PC-9 (cell line): ENCODE measurements at regions not wholly inside any gene's neighbourhood (a gene's known extent, or its start where the extent isn't known, plus 50 kb on each side); places are given as distances from the start of the nearest gene placed in this dataset.

Source experiments
- BruUV-seq: library from RNA; stranded (reverse); fragments of 400-500 nt; replicated peaks from 2 replicates; lab custom pipeline; 2021; lab: Mats Ljungman, UMichigan
- CTCF ChIA-PET: fragments of 300-600 bp; sonication (Branson Sonifier 250); formaldehyde crosslinking; loops from one replicate; lab custom pipeline; 2022; ENCODE audit warnings: antibody characterized with exemption; lab: Charles Lee
- POLR2A ChIA-PET: fragments of 300-600 bp; sonication (Branson Sonifier 250); formaldehyde crosslinking; loops from one replicate; lab custom pipeline; 2022; ENCODE audit warnings: antibody characterized with exemption; ENCODE audit not compliant: unreplicated experiment; lab: Charles Lee
- DNase-seq, 2 experiments: peaks; one replicate each; pipeline versions ENCODE4 v3.0.0 to v3.0.0-alpha.2; 2015 to 2022; ENCODE audit warnings: mixed read lengths in 1 of 2
- H2AFZ ChIP-seq: fragments of 200-600 bp; sonication (generic); 2 replicates; pipeline ENCODE4 v1.8.1; 2017; ENCODE audit warnings: antibody characterized with exemption
- H3F3A ChIP-seq: fragments of 200-600 bp; sonication (generic); 2 replicates; pipeline ENCODE4 v1.8.1; 2017; ENCODE audit warnings: antibody characterized with exemption, mild to moderate bottlenecking, low read depth; ENCODE audit not compliant: insufficient read depth
- H3K27ac ChIP-seq: fragments of 200-600 bp; sonication (generic); 2 replicates; pipeline ENCODE4 v1.6.1; 2016; ENCODE audit warnings: mixed run types
- H3K27me3 ChIP-seq: fragments of 200-600 bp; sonication (generic); 2 replicates; pipeline ENCODE4 v1.6.1; 2016; ENCODE audit warnings: low read depth, mixed run types; ENCODE audit not compliant: insufficient read depth
- H3K36me3 ChIP-seq: fragments of 200-600 bp; sonication (generic); 2 replicates; pipeline ENCODE4 v1.6.1; 2016; ENCODE audit warnings: low read depth, mixed run types
- H3K4me1 ChIP-seq: fragments of 200-600 bp; sonication (generic); replicated peaks from 2 replicates; pipeline ENCODE4 v1.6.1; 2016; ENCODE audit warnings: mixed run types; ENCODE audit not compliant: insufficient read depth
- H3K4me2 ChIP-seq: fragments of 200-600 bp; sonication (generic); 2 replicates; pipeline ENCODE4 v1.6.1; 2017; ENCODE audit warnings: mixed run types
- H3K4me3 ChIP-seq: fragments of 200-600 bp; sonication (generic); 2 replicates; pipeline ENCODE4 v1.6.1; 2016; ENCODE audit warnings: mixed run types
- H3K79me2 ChIP-seq: fragments of 200-600 bp; sonication (generic); 2 replicates; pipeline ENCODE4 v1.6.1; 2017; ENCODE audit warnings: low read depth, mixed run types
- H3K9me2 ChIP-seq: fragments of 200-600 bp; sonication (generic); 2 replicates; pipeline ENCODE4 v1.8.1; 2017; ENCODE audit warnings: mild to moderate bottlenecking; ENCODE audit not compliant: insufficient read depth
- H3K9me3 ChIP-seq: fragments of 200-600 bp; sonication (generic); 2 replicates; pipeline ENCODE4 v1.8.1; 2016; ENCODE audit warnings: low read depth; ENCODE audit not compliant: insufficient read depth
- H4K20me1 ChIP-seq: fragments of 200-600 bp; sonication (generic); 2 replicates; pipeline ENCODE4 v1.8.1; 2017; ENCODE audit not compliant: insufficient read depth
- CTCF ChIP-seq: fragments of 200-600 bp; sonication (generic); conservative IDR thresholded peaks from 2 replicates; pipeline ENCODE4 v1.6.1; 2017; ENCODE audit warnings: mixed run types, antibody characterized with exemption, mild to moderate bottlenecking, moderate library complexity
- EZH2 ChIP-seq: fragments of 200-600 bp; sonication (generic); IDR thresholded peaks from 2 replicates; pipeline ENCODE4 v1.8.0; 2017; ENCODE audit warnings: antibody characterized with exemption, low read depth
- intact Hi-C: fragments of 100-400 bp; cut with micrococcal nuclease; formaldehyde crosslinking; loops from one replicate; pipeline ENCODE4 v1.10.0; 2022; ENCODE audit not compliant: unreplicated experiment

- no peak overlapping the region for H3K4me3 ChIP-seq
- intact Hi-C loops: no loop called here
- H4K20me1 ChIP-seq: no peaks in the 10 kb centered on the region
- no peaks in the 10 kb centered on the region for H3K79me2 ChIP-seq
- H3K36me3 ChIP-seq: no peaks in the 10 kb centered on the region
- no peaks in the 10 kb centered on the region for H3F3A ChIP-seq
- no peaks in the 10 kb centered on the region for H3K9me2 ChIP-seq
- H3K9me3 ChIP-seq: peaks cover 4% of the 10 kb centered on the region; the same call in 1 of the 2 replicates
- H3K4me1 ChIP-seq: no peaks in the 10 kb centered on the region
- POLR2A ChIA-PET: no interaction called here
- TF ChIP-seq CTCF (no peak), EZH2 (no peak)
- H3K4me2 ChIP-seq: no peak overlapping the region
- H3K27ac ChIP-seq: no peak overlapping the region
- H3K27me3 ChIP-seq: no peaks in the 10 kb centered on the region
- no peak for DNase-seq
- no TSS peak for BruUV-seq
- CTCF ChIA-PET: no interaction called here
- H2AFZ ChIP-seq: no peak overlapping the region
These were observed 136.3 kb downstream of the DIO2 start for GRCh38 chr14:80074900-80075574.

GRCh38 chr14:80059041-80059440 is 152.3 kb downstream of the DIO2 start:
- H3K9me3 ChIP-seq: peaks cover 15% of the 10 kb centered on the region
- TF ChIP-seq CTCF: no peak
- TF ChIP-seq EZH2: no peak
- no peaks in the 10 kb centered on the region for H3K4me1 ChIP-seq
- POLR2A ChIA-PET: interaction anchor here (0.7 kb wide), 1 partner anchor 282 kb away, joined by 3 read pairs; no protein-coding TSS in a partner anchor
- H3K9me2 ChIP-seq: no peaks in the 10 kb centered on the region
- no peak overlapping the region for H3K4me2 ChIP-seq
- H3K79me2 ChIP-seq: no peaks in the 10 kb centered on the region
- H3K4me3 ChIP-seq: no peak overlapping the region
- intact Hi-C loops: loop anchor here (5.0 to 10.0 kb wide), 4 partner anchors 153 to 1116 kb away; partner anchors contain the start of gene DIO2
- CTCF ChIA-PET: no interaction called here
- no peaks in the 10 kb centered on the region for H3F3A ChIP-seq
- H3K36me3 ChIP-seq: no peaks in the 10 kb centered on the region; the same call in 1 of the 2 replicates
- no peak overlapping the region for H3K27ac ChIP-seq
- BruUV-seq: no TSS peak
- no peak overlapping the region for H2AFZ ChIP-seq
- H4K20me1 ChIP-seq: no peaks in the 10 kb centered on the region
- DNase-seq: no peak
- no peaks in the 10 kb centered on the region for H3K27me3 ChIP-seq

GRCh38 chr14:80056497-80056801 is 154.9 kb downstream of the DIO2 start:
- ChIA-PET CTCF (interaction anchor here (0.8 kb wide), 2 partner anchors 793 to 931 kb away, joined by 3 to 4 read pairs; no protein-coding TSS in a partner anchor), POLR2A (no interaction called here)
- BruUV-seq: no TSS peak

More at GRCh38 chr14:80056497-80056801, 154.9 kb downstream of the DIO2 start:
- no peaks in the 10 kb centered on the region for H3K79me2 ChIP-seq
- no peaks in the 10 kb centered on the region for H3K9me2 ChIP-seq
- TF ChIP-seq CTCF (peak; percentile 12; the same call in 1 of the 2 replicates), EZH2 (no peak)
- no peaks in the 10 kb centered on the region for H3K27me3 ChIP-seq
- H4K20me1 ChIP-seq: no peaks in the 10 kb centered on the region
- H3K4me1 ChIP-seq: no peaks in the 10 kb centered on the region
- peaks cover 15% of the 10 kb centered on the region for H3K9me3 ChIP-seq
- H3K4me2 ChIP-seq: no peak overlapping the region
- no peak for DNase-seq
- intact Hi-C loops: loop anchor here (1.0 to 10.0 kb wide), 8 partner anchors 32 to 1118 kb away; partner anchors contain the start of gene DIO2
- no peak overlapping the region for H2AFZ ChIP-seq
- no peak overlapping the region for H3K27ac ChIP-seq
- no peak overlapping the region for H3K4me3 ChIP-seq
- no peaks in the 10 kb centered on the region for H3K36me3 ChIP-seq
- H3F3A ChIP-seq: no peaks in the 10 kb centered on the region
